K562 (cell line): ENCODE measurements at regions not wholly inside any gene's neighbourhood (a gene's known extent, or its start where the extent isn't known, plus 50 kb on each side); places are given as distances from the start of the nearest gene placed in this dataset.

Experiments
- ATAC-seq: fragments of 200-7000 bp; cut with Tn5 transposase; 3 replicates; pipeline ENCODE4 v1.9.1; 2020; ENCODE audit warnings: moderate library complexity
- BruUV-seq: library from RNA; stranded (reverse); fragments of 400-500 nt; replicated peaks from 2 replicates; lab custom pipeline; 2021; lab: Mats Ljungman, UMichigan
- CTCF ChIA-PET: fragments of 300-600 bp; formaldehyde crosslinking; extraction: SDS; loops from one replicate; lab custom pipeline; 2021; ENCODE audit warnings: low intra/inter-chr PET ratio; lab: Yijun Ruan, JAX
- POLR2A ChIA-PET: fragments of 300-600, 350-650 bp; sonication (Branson Sonifier 250); formaldehyde crosslinking; extraction: SDS; loops from one replicate; lab custom pipeline; 2021; ENCODE audit warnings: antibody characterized with exemption, inconsistent platforms; lab: Yijun Ruan, JAX
- DNase-seq, 4 experiments: peaks; one replicate each; pipeline versions ENCODE4 v3.0.0 to v3.0.0-alpha.2; 2011 to 2018; ENCODE audit warnings: low spot score in 3 of 4, mixed read lengths in 3 of 4; ENCODE audit errors: extremely low read depth in 1 of 4
- FAIRE-seq: peaks from 2 replicates; lab custom pipeline; 2011; peaks lifted over from hg19 to GRCh38; lab: Jason Lieb, UNC
- H2AFZ ChIP-seq: 2 replicates; pipeline ENCODE4 v1.6.0; 2011; ENCODE audit warnings: low read depth, low read length, control low read depth, inconsistent platforms
- H3K27ac ChIP-seq: fragments of 200-600 bp; 3 replicates; pipeline ENCODE4 v1.8.0; 2011; ENCODE audit warnings: low read depth, mild to moderate bottlenecking, control low read depth, inconsistent platforms, low read length, moderate library complexity, mixed read lengths; ENCODE audit errors: extremely low read depth
- H3K27me3 ChIP-seq, 2 experiments: fragments of 300-600 bp in 1 of 2; 2 replicates in 1 of 2; 3 replicates in 1 of 2; pipeline versions ENCODE4 v1.6.0 to v1.8.0; 2011; ENCODE audit warnings: inconsistent platforms in 2 of 2, low read length in 2 of 2, mild to moderate bottlenecking in 1 of 2, mixed read lengths in 1 of 2, moderate library complexity in 1 of 2; ENCODE audit not compliant: control insufficient read depth in 2 of 2, insufficient read depth in 2 of 2
- H3K36me3 ChIP-seq: fragments of 300-600 bp; 3 replicates; pipeline ENCODE4 v1.8.0; 2011; ENCODE audit warnings: mild to moderate bottlenecking, low read length, inconsistent platforms; ENCODE audit not compliant: control insufficient read depth, insufficient read depth
- H3K4me1 ChIP-seq, 2 experiments: fragments of 200-600 bp in 1 of 2; replicated peaks in 1 of 2; 2 replicates in 1 of 2; 3 replicates in 1 of 2; pipeline versions ENCODE4 v1.5.1 to v1.8.0; 2011; ENCODE audit warnings: inconsistent platforms in 2 of 2, low read length in 2 of 2, mild to moderate bottlenecking in 1 of 2, mixed read lengths in 1 of 2, moderate library complexity in 1 of 2; ENCODE audit not compliant: control insufficient read depth in 2 of 2, insufficient read depth in 2 of 2
- H3K4me2 ChIP-seq: 2 replicates; pipeline ENCODE4 v1.6.1; 2011; ENCODE audit warnings: low read length, control low read depth, inconsistent platforms, mixed read lengths; ENCODE audit not compliant: insufficient read depth
- H3K4me3 ChIP-seq: fragments of 200-600 bp; sonication (generic), shearing (Covaris generic); 2 replicates; pipeline ENCODE4 v1.5.1; 2016; ENCODE audit warnings: control low read depth, inconsistent platforms
- H3K79me2 ChIP-seq: fragments of 200-600 bp; 3 replicates; pipeline ENCODE4 v1.8.0; 2011; ENCODE audit warnings: low read length, inconsistent platforms; ENCODE audit not compliant: control insufficient read depth, insufficient read depth
- H3K9ac ChIP-seq, 2 experiments: 2 replicates each; pipeline versions ENCODE4 v1.6.0 to v1.6.1; 2011; ENCODE audit warnings: low read depth in 2 of 2, low read length in 2 of 2, control low read depth in 1 of 2, inconsistent platforms in 1 of 2, mild to moderate bottlenecking in 1 of 2, mixed read lengths in 1 of 2; ENCODE audit not compliant: insufficient read depth in 1 of 2
- H3K9me1 ChIP-seq: one replicate; pipeline ENCODE4 v1.6.0; 2011; ENCODE audit warnings: inconsistent platforms, mild to moderate bottlenecking, low read length, moderate library complexity; ENCODE audit not compliant: control insufficient read depth, insufficient read depth
- H3K9me3 ChIP-seq: replicated peaks from 2 replicates; pipeline ENCODE4 v1.5.1; 2011; ENCODE audit warnings: low read depth, low read length, inconsistent platforms; ENCODE audit not compliant: control insufficient read depth, insufficient read depth
- H4K20me1 ChIP-seq: replicated peaks from 2 replicates; pipeline ENCODE4 v1.6.1; 2011; ENCODE audit warnings: low read length, inconsistent platforms, mixed read lengths; ENCODE audit not compliant: control insufficient read depth, insufficient read depth
- PHB2 ChIP-seq: fragments of 450-650 bp; IDR thresholded peaks from 2 replicates; pipeline ENCODE4 v1.6.1; 2017; ENCODE audit warnings: low read depth
- PHF20 ChIP-seq: fragments of 450-650 bp; IDR thresholded peaks from 2 replicates; pipeline ENCODE4 v1.6.1; 2018; ENCODE audit not compliant: partially characterized antibody
- PTBP1 ChIP-seq: fragments of 200-400 bp; formaldehyde crosslinking; IDR thresholded peaks from 2 replicates; pipeline ENCODE4 v1.6.1; 2017; ENCODE audit warnings: low read depth, low read length
- RBM25 ChIP-seq: fragments of 200-400 bp; formaldehyde crosslinking; IDR thresholded peaks from 2 replicates; pipeline ENCODE4 v1.6.1; 2018; ENCODE audit warnings: low read length, low read depth, moderate library complexity; ENCODE audit not compliant: severe bottlenecking
- ZNF584 ChIP-seq: fragments of 200-800 bp; sonication (Bioruptor generic); IDR thresholded peaks from 2 replicates; pipeline ENCODE4 v1.6.1; 2016; ENCODE audit warnings: low read depth, mild to moderate bottlenecking, missing genetic modification characterization, missing compliant biosample characterization
- WGBS: fragments of 100-300 bp; shearing (Covaris generic); methylation state at CpG from one replicate; pipeline ENCODE4 v1.1.6; 2016; ENCODE audit warnings: low coverage, mixed read lengths; ENCODE audit not compliant: insufficient coverage; ENCODE audit errors: missing lambda C conversion rate; 5-methylcytosine and 5-hydroxymethylcytosine counted together
- in situ Hi-C: fragments of 300-500 bp; cut with MboI; formaldehyde crosslinking; loops from 4 replicates; pipeline ENCODE4 v1.15.0; 2018; ENCODE audit warnings: inconsistent platforms, mixed read lengths
- intact Hi-C: fragments of 100-400 bp; cut with micrococcal nuclease; formaldehyde crosslinking; loops from 2 replicates; pipeline ENCODE4 v1.14.2; 2022
- TF ChIP-seq, protein P1 (sequence below), 2 experiments: fragments of 200-800 bp in 1 of 2; sonication (Bioruptor generic) in 1 of 2; sonication (generic) in 1 of 2; formaldehyde crosslinking in 1 of 2; IDR thresholded peaks in 1 of 2; conservative IDR thresholded peaks in 1 of 2; 2 replicates each; pipeline versions ENCODE4 v1.5.0 to v1.6.1; 2016 to 2020; ENCODE audit warnings: missing compliant biosample characterization in 1 of 2, missing genetic modification characterization in 1 of 2, missing genetic modification reagents in 1 of 2
- TF ChIP-seq, protein P2 (sequence below): IDR thresholded peaks from 3 replicates; pipeline ENCODE4 v1.6.1; 2011; ENCODE audit warnings: borderline replicate concordance, mild to moderate bottlenecking, moderate library complexity; ENCODE audit not compliant: insufficient read length; ENCODE audit errors: extremely low read depth

DNA sequence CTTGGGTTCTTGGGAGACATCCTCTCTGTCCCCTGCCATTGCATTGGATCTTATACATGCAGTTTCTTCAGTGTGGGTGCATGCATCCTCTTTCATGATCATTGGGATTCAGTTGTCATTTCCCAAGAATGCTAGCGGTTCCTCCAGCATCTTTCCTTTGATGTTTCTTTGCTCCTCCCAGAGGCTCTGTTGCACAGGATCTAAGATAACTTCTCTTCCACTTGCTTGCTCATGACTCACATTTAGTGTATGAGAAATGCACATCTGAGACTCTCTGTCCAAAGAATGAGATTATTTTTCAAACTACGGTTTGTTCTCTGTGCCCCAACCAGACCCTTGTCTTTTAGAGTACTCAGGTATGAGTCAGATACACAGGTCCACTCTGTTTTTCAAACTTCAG lies 197.1 kb downstream of the NDFIP2 start:
- no TSS peak for BruUV-seq
- Histone ChIP-seq H3K27me3 (no peaks in the 10 kb centered on the region), H3K4me2 (no peak overlapping the region), H3K9me1 (no peaks in the 10 kb centered on the region), H3K27ac (no peak overlapping the region), H3K36me3 (no peaks in the 10 kb centered on the region), H3K9me3 (no peaks in the 10 kb centered on the region), H3K4me3 (no peak overlapping the region), H2AFZ (no peak overlapping the region), H3K9ac (no peak overlapping the region), H4K20me1 (no peaks in the 10 kb centered on the region), H3K79me2 (no peaks in the 10 kb centered on the region), H3K4me1 (no peaks in the 10 kb centered on the region)
- in situ Hi-C loops (no loop called here), intact Hi-C loops (no loop called here)
- no peak for ATAC-seq
- DNase-seq: no peak
- CTCF ChIA-PET: no interaction called here
- POLR2A ChIA-PET: interaction anchor here (0.6 kb wide), 1 partner anchor 661 kb away, joined by 3 read pairs; no protein-coding TSS in a partner anchor
- no peak for FAIRE-seq
- 0% methylated on average over 2 of the region's 2 CpGs for WGBS
- TF ChIP-seq, protein P1, sequence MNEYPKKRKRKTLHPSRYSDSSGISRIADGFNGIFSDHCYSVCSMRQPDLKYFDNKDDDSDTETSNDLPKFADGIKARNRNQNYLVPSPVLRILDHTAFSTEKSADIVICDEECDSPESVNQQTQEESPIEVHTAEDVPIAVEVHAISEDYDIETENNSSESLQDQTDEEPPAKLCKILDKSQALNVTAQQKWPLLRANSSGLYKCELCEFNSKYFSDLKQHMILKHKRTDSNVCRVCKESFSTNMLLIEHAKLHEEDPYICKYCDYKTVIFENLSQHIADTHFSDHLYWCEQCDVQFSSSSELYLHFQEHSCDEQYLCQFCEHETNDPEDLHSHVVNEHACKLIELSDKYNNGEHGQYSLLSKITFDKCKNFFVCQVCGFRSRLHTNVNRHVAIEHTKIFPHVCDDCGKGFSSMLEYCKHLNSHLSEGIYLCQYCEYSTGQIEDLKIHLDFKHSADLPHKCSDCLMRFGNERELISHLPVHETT (CRISPR knock-in tag; conservative IDR thresholded peaks at IDR 0.05 in 1 of 2, IDR thresholded peaks at IDR 0.05 in 1 of 2): no peak
- no peak for TF ChIP-seq PTBP1
- TF ChIP-seq PHB2: no peak
- no peak for TF ChIP-seq RBM25
- TF ChIP-seq PHF20: no peak
- TF ChIP-seq, protein P2, sequence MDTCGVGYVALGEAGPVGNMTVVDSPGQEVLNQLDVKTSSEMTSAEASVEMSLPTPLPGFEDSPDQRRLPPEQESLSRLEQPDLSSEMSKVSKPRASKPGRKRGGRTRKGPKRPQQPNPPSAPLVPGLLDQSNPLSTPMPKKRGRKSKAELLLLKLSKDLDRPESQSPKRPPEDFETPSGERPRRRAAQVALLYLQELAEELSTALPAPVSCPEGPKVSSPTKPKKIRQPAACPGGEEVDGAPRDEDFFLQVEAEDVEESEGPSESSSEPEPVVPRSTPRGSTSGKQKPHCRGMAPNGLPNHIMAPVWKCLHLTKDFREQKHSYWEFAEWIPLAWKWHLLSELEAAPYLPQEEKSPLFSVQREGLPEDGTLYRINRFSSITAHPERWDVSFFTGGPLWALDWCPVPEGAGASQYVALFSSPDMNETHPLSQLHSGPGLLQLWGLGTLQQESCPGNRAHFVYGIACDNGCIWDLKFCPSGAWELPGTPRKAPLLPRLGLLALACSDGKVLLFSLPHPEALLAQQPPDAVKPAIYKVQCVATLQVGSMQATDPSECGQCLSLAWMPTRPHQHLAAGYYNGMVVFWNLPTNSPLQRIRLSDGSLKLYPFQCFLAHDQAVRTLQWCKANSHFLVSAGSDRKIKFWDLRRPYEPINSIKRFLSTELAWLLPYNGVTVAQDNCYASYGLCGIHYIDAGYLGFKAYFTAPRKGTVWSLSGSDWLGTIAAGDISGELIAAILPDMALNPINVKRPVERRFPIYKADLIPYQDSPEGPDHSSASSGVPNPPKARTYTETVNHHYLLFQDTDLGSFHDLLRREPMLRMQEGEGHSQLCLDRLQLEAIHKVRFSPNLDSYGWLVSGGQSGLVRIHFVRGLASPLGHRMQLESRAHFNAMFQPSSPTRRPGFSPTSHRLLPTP: no peak
- no peak for TF ChIP-seq ZNF584 (CRISPR knock-in tag)
